ENCODE measurements at regions not wholly inside any gene's neighbourhood (a gene's known extent, or its start where the extent isn't known, plus 50 kb on each side); places are given as distances from the start of the nearest gene placed in this dataset.

DNA sequence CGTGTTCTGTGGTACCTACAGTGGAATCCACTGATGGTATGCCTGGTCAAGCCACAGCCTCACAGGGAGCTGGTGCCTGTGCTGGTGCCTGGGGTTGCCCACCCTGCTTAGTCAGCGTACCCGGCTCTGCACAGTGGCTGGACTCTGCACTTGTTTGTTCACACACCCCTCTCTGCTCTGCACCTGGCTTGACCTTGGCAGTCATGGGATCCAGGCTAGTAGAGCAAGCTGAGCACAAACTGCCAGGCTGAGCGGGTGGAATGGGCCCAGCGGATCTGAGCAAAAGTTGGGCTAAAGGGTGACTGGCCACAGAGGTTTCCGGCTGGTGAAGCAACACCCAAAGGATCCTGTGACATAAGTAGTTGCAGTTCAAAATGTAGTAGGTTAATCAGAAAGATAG lies 163.5 kb downstream of the CDH19 start:
- Histone ChIP-seq H3K9me3 (no peaks in the 10 kb centered on the region), H3K36me3 (no peaks in the 10 kb centered on the region), H3K27ac (no peak overlapping the region), H3K27me3 (no peaks in the 10 kb centered on the region), H3K4me3 (no peak overlapping the region), H3K4me1 (no peaks in the 10 kb centered on the region)
- TF ChIP-seq, protein P1, sequence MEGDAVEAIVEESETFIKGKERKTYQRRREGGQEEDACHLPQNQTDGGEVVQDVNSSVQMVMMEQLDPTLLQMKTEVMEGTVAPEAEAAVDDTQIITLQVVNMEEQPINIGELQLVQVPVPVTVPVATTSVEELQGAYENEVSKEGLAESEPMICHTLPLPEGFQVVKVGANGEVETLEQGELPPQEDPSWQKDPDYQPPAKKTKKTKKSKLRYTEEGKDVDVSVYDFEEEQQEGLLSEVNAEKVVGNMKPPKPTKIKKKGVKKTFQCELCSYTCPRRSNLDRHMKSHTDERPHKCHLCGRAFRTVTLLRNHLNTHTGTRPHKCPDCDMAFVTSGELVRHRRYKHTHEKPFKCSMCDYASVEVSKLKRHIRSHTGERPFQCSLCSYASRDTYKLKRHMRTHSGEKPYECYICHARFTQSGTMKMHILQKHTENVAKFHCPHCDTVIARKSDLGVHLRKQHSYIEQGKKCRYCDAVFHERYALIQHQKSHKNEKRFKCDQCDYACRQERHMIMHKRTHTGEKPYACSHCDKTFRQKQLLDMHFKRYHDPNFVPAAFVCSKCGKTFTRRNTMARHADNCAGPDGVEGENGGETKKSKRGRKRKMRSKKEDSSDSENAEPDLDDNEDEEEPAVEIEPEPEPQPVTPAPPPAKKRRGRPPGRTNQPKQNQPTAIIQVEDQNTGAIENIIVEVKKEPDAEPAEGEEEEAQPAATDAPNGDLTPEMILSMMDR (IDR thresholded peaks at IDR 0.05): no peak
- TF ChIP-seq POLR2A (IDR thresholded peaks at IDR 0.05): no peak
- no peak for DNase-seq

DNA sequence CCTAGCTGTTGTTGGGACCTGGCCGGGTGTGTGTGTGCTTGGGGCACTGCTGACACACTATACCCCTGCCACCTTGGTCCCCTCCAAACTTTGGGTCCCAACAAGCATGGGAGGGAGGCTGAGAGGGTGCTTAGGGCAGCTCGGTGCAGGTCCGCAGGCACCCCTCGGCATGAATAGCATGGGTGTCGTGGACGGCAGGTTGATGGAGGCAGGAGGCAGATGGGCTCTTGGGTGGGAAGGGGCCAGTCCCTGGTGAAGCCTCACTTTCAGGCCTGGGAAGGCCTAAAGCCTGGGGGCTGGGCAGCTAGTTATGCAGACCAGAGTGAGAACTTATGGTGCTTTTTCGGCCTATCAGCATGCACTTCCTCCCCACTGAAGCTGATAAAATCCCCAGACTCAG lies 164.2 kb downstream of the CDH19 start:
- H3K36me3 ChIP-seq: no peaks in the 10 kb centered on the region
- TF ChIP-seq, protein P1 (IDR thresholded peaks at IDR 0.05): no peak
- TF ChIP-seq POLR2A (IDR thresholded peaks at IDR 0.05): no peak
- no peak overlapping the region for H3K4me3 ChIP-seq
- no peaks in the 10 kb centered on the region for H3K9me3 ChIP-seq
- H3K4me1 ChIP-seq: no peaks in the 10 kb centered on the region
- H3K27ac ChIP-seq: no peak overlapping the region
- H3K27me3 ChIP-seq: no peaks in the 10 kb centered on the region
- no peak for DNase-seq

DNA sequence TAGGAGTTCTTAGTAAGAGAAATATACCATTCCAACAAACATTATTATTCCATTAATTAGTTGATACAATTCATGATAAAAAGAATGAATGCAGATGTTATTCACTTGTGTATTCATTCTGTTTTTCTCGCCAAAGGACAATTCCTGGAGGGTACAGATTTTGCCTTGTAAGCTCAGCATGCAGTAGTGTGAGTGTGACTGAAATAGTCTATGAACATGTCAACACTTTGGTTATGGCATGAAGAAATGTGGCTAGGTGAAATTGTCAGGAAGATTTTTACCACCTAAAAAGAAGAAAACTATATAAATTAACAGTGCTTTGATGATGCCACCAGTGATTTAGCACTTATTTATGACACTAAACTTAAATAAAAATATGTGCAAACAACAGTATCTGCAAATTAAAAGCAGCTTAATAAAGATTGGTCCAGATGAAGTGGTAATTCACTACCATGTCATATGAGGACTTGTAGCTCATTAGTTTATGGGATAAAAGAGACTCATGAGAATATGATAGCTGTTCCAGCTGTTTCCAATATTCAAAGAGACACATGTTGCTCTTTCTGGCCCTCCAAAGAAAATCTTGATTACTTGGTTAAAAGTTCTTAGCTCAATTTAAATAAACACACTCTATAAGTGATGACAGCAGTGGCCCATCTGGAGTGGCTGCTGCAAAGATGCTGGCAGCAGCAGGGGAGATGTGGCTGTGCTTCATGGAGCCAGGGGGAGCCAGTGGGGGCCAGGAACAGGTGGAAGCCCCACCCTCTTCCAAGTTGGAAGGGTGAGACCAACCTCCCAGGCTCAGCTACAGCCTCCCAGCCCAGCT lies 165.0 kb downstream of the CDH19 start:
- no peak overlapping the region for H3K27ac ChIP-seq
- H3K4me1 ChIP-seq: no peaks in the 10 kb centered on the region
- DNase-seq: no peak
- no peaks in the 10 kb centered on the region for H3K9me3 ChIP-seq
- no peaks in the 10 kb centered on the region for H3K36me3 ChIP-seq
- TF ChIP-seq, protein P1 (IDR thresholded peaks at IDR 0.05): no peak
- no peak for TF ChIP-seq POLR2A (IDR thresholded peaks at IDR 0.05)
- no peaks in the 10 kb centered on the region for H3K27me3 ChIP-seq
- no peak overlapping the region for H3K4me3 ChIP-seq

DNA sequence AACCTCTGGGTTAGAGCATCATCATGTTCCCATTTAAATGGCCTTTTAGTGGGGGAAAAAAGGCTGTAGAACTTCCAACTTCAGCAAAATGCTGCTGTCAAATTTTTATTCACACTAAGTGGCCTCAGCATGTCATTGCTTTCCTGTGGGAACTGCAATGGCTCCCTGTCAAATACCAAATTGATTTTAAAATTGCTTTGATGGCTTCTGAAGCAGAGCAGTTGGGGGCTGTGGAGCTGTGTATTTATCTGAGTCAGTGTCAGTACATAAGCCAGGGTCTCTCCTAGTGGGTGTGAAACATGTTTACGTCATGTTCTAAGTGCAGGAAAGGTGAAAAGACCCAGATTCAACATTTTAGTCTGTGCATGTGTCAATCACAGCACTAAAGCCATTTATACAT lies 171.3 kb downstream of the CDH19 start:
- no peaks in the 10 kb centered on the region for H3K36me3 ChIP-seq
- TF ChIP-seq, protein P1 (IDR thresholded peaks at IDR 0.05): no peak
- no peak overlapping the region for H3K4me3 ChIP-seq
- no peaks in the 10 kb centered on the region for H3K9me3 ChIP-seq
- no peaks in the 10 kb centered on the region for H3K27me3 ChIP-seq
- no peak overlapping the region for H3K27ac ChIP-seq
- no peak for DNase-seq
- no peaks in the 10 kb centered on the region for H3K4me1 ChIP-seq

DNA sequence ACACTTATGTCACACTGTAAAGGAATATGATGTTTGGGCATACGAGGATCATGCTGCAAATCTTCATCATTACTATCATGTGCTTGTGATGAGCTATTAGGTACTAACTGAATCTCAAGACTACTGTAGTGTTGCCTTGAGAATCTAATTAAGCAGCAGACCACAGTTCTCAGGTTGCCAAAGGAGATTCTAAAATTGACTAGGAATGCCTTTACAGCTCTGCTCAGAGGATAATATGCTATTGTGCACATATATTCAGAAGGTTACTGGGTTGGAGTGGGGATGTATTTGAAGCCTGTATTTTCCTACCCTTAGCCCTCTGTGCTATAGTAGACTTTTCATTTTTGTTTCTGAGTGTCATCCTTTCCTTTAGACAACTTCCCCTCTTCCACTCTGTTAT lies 175.1 kb downstream of the CDH19 start:
- no peak overlapping the region for H3K27ac ChIP-seq
- TF ChIP-seq POLR2A (IDR thresholded peaks at IDR 0.05): no peak
- TF ChIP-seq, protein P1 (IDR thresholded peaks at IDR 0.05): no peak
- no peaks in the 10 kb centered on the region for H3K36me3 ChIP-seq
- no peaks in the 10 kb centered on the region for H3K9me3 ChIP-seq
- H3K4me1 ChIP-seq: no peaks in the 10 kb centered on the region
- no peak for DNase-seq
- H3K27me3 ChIP-seq: no peaks in the 10 kb centered on the region
- H3K4me3 ChIP-seq: no peak overlapping the region
